SH-SY5Y (cell line): ENCODE measurements at regions not wholly inside any gene's neighbourhood (a gene's known extent, or its start where the extent isn't known, plus 50 kb on each side); places are given as distances from the start of the nearest gene placed in this dataset.

Experiments used
- GATA2 ChIP-seq: IDR thresholded peaks from 2 replicates; pipeline ENCODE4 v1.6.1; 2011; ENCODE audit warnings: mild to moderate bottlenecking, low read depth, low read length
- GATA3 ChIP-seq: IDR thresholded peaks from 2 replicates; pipeline ENCODE4 v1.6.1; 2011; ENCODE audit warnings: low read depth, mild to moderate bottlenecking, low read length, moderate library complexity

DNA sequence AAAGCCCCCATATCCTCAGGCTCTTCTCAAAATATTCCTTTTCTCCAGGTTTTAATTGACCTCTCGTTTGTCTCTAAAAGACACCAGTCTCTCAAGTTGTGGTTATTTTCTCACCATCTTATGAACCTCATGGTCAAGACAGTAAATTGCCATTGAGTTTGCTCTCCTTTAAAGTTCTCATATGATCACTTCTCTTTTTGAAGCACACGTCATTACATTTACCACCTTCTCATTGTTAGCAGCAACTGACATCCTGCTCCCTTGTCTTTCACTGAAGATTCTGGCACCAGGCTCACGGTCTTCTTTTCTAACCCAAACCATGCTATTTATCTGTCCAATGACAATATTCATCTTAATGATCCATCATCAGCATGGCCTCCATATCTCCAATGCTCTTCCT lies 324.2 kb downstream of the TMA16 start:
- TF ChIP-seq GATA2 (no peak), GATA3 (no peak)
